RWPE2 (cell line): ENCODE measurements at regions not wholly inside any gene's neighbourhood (a gene's known extent, or its start where the extent isn't known, plus 50 kb on each side); places are given as distances from the start of the nearest gene placed in this dataset.

Experiments used
- ATAC-seq: fragments of 200-7000 bp; cut with Tn5 transposase; 3 replicates; pipeline ENCODE4 v1.9.1; 2021; ENCODE audit warnings: low read depth
- DNase-seq: peaks from one replicate; pipeline ENCODE4 v3.0.0-alpha.2; 2020; ENCODE audit warnings: low spot score
- H3K27ac ChIP-seq: fragments of 450-650 bp; 2 replicates; pipeline ENCODE4 v1.5.1; 2017; ENCODE audit warnings: mild to moderate bottlenecking; ENCODE audit not compliant: poor library complexity, severe bottlenecking
- H3K27me3 ChIP-seq: fragments of 250-450 bp; sonication (Bioruptor Pico); 2 replicates; pipeline ENCODE4 v1.5.1; 2021; ENCODE audit warnings: mild to moderate bottlenecking, moderate library complexity; ENCODE audit not compliant: insufficient read depth, poor library complexity, severe bottlenecking
- H3K36me3 ChIP-seq: fragments of 250-450 bp; sonication (Bioruptor Pico); 2 replicates; pipeline ENCODE4 v1.5.1; 2020; ENCODE audit warnings: low read depth, mild to moderate bottlenecking, moderate library complexity
- H3K4me1 ChIP-seq: fragments of 250-450 bp; sonication (Bioruptor Pico); 2 replicates; pipeline ENCODE4 v1.5.1; 2021; ENCODE audit warnings: mild to moderate bottlenecking, moderate library complexity; ENCODE audit not compliant: insufficient read depth, poor library complexity, severe bottlenecking
- H3K4me3 ChIP-seq: fragments of 250-450 bp; sonication (Bioruptor Pico); 2 replicates; pipeline ENCODE4 v1.5.1; 2021; ENCODE audit warnings: mild to moderate bottlenecking, moderate library complexity; ENCODE audit not compliant: severe bottlenecking
- H3K9me3 ChIP-seq: fragments of 250-450 bp; sonication (Bioruptor Pico); 2 replicates; pipeline ENCODE4 v1.5.1; 2021; ENCODE audit warnings: mild to moderate bottlenecking, moderate library complexity; ENCODE audit not compliant: severe bottlenecking
- TF ChIP-seq, protein P1 (sequence below): fragments of 450-650 bp; IDR thresholded peaks from one replicate; pipeline ENCODE4 v1.5.1; 2017; ENCODE audit warnings: mild to moderate bottlenecking, moderate library complexity; ENCODE audit not compliant: poor library complexity, severe bottlenecking

DNA sequence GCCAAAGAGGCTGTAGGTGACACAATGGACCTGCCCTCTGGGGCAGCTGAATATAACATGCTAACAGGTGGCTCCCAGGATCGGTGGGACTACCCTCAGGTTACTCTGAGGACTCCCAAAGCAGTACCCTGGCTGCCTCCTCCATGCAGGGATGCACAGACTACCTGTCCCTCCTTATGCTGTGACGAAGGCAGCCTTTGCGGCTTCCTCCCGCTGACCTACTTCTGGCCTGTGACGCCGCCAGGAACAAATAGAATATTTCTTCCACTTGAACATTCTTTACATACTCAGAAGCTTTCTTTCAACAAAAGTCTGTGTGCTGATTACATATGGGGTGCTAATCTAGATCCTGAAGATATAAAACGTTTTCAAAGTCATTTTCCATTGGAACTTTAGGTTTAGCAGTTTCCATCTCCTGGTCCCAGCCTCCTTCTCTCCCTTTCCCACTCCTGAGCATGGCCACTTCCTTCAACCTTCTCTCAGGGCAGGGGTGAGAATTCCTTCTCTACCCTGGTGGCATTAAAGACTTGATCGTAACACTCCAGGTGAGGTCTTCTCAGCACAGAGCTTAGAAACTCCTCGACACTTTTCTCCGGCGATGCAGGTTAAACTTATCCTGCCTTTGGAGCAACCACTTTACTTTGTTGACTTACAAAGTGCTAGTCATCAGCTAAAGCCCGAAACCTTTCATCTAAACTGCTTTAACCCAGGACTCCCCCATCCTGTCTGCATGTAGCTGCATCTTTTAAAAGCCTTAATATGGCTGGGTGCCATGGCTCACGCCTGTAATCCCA is 58.9 kb upstream of the STK17B start:
- H3K9me3 ChIP-seq, result no peaks in the 10 kb centered on the region
- H3K4me3 ChIP-seq, result no peak overlapping the region
- no peaks in the 10 kb centered on the region for H3K27me3 ChIP-seq
- no peak for DNase-seq
- ATAC-seq, result no peak
- H3K27ac ChIP-seq, result no peak overlapping the region
- peaks cover 34% of the 10 kb centered on the region for H3K4me1 ChIP-seq
- TF ChIP-seq, protein P1, sequence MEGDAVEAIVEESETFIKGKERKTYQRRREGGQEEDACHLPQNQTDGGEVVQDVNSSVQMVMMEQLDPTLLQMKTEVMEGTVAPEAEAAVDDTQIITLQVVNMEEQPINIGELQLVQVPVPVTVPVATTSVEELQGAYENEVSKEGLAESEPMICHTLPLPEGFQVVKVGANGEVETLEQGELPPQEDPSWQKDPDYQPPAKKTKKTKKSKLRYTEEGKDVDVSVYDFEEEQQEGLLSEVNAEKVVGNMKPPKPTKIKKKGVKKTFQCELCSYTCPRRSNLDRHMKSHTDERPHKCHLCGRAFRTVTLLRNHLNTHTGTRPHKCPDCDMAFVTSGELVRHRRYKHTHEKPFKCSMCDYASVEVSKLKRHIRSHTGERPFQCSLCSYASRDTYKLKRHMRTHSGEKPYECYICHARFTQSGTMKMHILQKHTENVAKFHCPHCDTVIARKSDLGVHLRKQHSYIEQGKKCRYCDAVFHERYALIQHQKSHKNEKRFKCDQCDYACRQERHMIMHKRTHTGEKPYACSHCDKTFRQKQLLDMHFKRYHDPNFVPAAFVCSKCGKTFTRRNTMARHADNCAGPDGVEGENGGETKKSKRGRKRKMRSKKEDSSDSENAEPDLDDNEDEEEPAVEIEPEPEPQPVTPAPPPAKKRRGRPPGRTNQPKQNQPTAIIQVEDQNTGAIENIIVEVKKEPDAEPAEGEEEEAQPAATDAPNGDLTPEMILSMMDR, result no peak
- no peaks in the 10 kb centered on the region for H3K36me3 ChIP-seq

- Histone ChIP-seq H3K9me3 (no peaks in the 10 kb centered on the region), H3K4me1 (peaks cover 30% of the 10 kb centered on the region), H3K4me3 (no peak overlapping the region), H3K27me3 (no peaks in the 10 kb centered on the region), H3K27ac (peak overlapping the region; percentile 93), H3K36me3 (no peaks in the 10 kb centered on the region)
- ATAC-seq (peak; percentile 93), DNase-seq (peak; percentile 70)
- TF ChIP-seq, protein P1, result no peak
These were observed 61.8 kb upstream of the STK17B start for GRCh38 chr2:196233021-196233804.

GRCh38 chr2:196233805-196234475 is 62.6 kb upstream of the STK17B start:
- ATAC-seq (no peak), DNase-seq (no peak)
- no peaks in the 10 kb centered on the region for H3K36me3 ChIP-seq
- peaks cover 30% of the 10 kb centered on the region for H3K4me1 ChIP-seq
- no peaks in the 10 kb centered on the region for H3K27me3 ChIP-seq
- no peak overlapping the region for H3K4me3 ChIP-seq
- peak overlapping the region; percentile 93 for H3K27ac ChIP-seq
- TF ChIP-seq, protein P1, result no peak
- H3K9me3 ChIP-seq, result no peaks in the 10 kb centered on the region

GRCh38 chr2:196234672-196235071 is 63.3 kb upstream of the STK17B start:
- TF ChIP-seq, protein P1, result no peak
- Histone ChIP-seq H3K4me3 (no peak overlapping the region), H3K36me3 (no peaks in the 10 kb centered on the region), H3K9me3 (no peaks in the 10 kb centered on the region), H3K27ac (peak overlapping the region; percentile 93), H3K4me1 (peaks cover 35% of the 10 kb centered on the region), H3K27me3 (no peaks in the 10 kb centered on the region)
- ATAC-seq, result no peak
- no peak for DNase-seq
